Type B pancreatic cell (in vitro differentiated cells): ENCODE measurements at regions not wholly inside any gene's neighbourhood (a gene's known extent, or its start where the extent isn't known, plus 50 kb on each side); places are given as distances from the start of the nearest gene placed in this dataset.
A peak's percentile ranks its signal among the peaks of the same experiment; 100 is the strongest.

ENCODE experiments used
- DNase-seq: peaks from one replicate; pipeline ENCODE4 v3.0.0; 2021; ENCODE audit warnings: mixed read lengths; ENCODE audit not compliant: unreplicated experiment; ENCODE audit errors: extremely low spot score
- H3K27ac Mint-ChIP-seq: 2 replicates; pipeline ENCODE4 v1.8.0; 2021; ENCODE audit warnings: mild to moderate bottlenecking, mixed read lengths
- H3K27me3 Mint-ChIP-seq: 2 replicates; pipeline ENCODE4 v1.8.0; 2021; ENCODE audit warnings: mixed read lengths
- H3K36me3 Mint-ChIP-seq: 2 replicates; pipeline ENCODE4 v1.8.0; 2021; ENCODE audit warnings: mixed read lengths
- H3K4me1 Mint-ChIP-seq: one replicate; pipeline ENCODE4 v1.8.0; 2021; ENCODE audit warnings: mixed read lengths; ENCODE audit not compliant: unreplicated experiment
- H3K4me3 Mint-ChIP-seq: 2 replicates; pipeline ENCODE4 v1.8.0; 2021; ENCODE audit warnings: mild to moderate bottlenecking, mixed read lengths
- H3K9me3 Mint-ChIP-seq: 2 replicates; pipeline ENCODE4 v1.8.0; 2021; ENCODE audit warnings: mixed read lengths
- TF ChIP-seq, protein P1 (sequence below): fragments of 200-600 bp; sonication (generic); conservative IDR thresholded peaks from 2 replicates; pipeline ENCODE4 v1.5.0; 2021; ENCODE audit warnings: antibody characterized with exemption, mild to moderate bottlenecking

DNA sequence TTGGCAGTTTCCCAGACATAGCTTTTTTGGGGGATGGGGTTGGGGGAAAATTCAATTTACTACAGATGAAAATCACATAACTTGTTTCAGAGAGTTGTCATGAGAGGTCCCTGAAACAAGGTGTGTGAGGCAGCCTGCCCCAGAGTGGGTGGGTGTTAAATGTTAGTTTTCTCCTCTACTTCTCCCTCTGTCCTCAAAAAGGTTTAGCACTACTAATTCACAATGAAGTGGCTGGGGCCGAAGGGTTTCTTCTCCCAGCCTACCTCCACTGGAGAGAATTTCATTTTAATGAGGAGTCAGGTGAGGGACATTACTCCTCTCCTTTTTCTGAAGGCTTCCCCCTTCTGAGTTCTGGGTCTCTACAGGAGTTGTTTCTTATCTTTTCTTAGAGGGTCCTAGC lies 103.3 kb downstream of the C1orf94 start:
- Mint-ChIP-seq H3K27me3 (peaks cover 41% of the 10 kb centered on the region), H3K36me3 (no peaks in the 10 kb centered on the region), H3K27ac (no peak overlapping the region), H3K4me1 (no peaks in the 10 kb centered on the region), H3K9me3 (peaks cover 5% of the 10 kb centered on the region), H3K4me3 (no peak overlapping the region)
- DNase-seq: no peak
- TF ChIP-seq, protein P1, sequence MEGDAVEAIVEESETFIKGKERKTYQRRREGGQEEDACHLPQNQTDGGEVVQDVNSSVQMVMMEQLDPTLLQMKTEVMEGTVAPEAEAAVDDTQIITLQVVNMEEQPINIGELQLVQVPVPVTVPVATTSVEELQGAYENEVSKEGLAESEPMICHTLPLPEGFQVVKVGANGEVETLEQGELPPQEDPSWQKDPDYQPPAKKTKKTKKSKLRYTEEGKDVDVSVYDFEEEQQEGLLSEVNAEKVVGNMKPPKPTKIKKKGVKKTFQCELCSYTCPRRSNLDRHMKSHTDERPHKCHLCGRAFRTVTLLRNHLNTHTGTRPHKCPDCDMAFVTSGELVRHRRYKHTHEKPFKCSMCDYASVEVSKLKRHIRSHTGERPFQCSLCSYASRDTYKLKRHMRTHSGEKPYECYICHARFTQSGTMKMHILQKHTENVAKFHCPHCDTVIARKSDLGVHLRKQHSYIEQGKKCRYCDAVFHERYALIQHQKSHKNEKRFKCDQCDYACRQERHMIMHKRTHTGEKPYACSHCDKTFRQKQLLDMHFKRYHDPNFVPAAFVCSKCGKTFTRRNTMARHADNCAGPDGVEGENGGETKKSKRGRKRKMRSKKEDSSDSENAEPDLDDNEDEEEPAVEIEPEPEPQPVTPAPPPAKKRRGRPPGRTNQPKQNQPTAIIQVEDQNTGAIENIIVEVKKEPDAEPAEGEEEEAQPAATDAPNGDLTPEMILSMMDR: no peak

DNA sequence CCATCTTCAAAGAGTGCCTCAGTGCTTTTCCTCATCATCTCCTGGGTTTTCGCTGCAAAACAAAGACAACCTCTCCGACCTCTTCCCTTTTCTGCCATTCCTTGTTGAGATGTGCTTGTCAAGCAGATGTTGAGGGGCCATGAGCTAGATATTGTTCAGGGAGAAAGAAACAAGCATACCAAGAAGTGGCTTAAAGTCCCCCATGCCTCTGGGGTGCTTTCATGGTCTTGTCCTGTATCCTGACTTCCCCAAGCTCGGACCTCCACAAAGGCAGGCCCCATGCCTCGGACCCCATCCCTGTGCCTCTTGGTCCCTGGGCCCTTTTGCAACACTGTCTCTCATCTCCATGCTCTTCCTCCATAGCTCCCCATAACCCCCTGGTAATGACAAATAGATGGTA lies 103.8 kb downstream of the C1orf94 start:
- no peak overlapping the region for H3K4me3 Mint-ChIP-seq

DNA sequence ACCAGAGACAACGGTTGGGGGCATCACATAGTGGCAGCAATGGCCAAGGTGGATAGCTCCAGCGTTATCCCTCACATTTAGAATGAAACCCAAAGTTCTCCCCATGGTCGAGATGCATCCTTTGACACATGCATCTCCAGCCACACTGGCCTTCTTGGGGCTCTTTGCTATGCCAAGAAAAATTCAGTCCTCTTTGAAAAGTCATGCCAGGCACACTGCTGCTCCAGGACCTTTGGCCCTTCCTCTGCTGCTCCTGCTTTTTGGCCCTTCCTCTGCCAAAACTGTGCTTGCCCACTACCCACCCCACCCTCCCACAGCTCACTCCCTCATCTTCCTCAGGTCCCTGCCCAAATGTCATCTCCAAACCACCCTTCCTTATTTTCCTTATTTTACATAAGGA lies 106.4 kb downstream of the C1orf94 start:
- Mint-ChIP-seq H3K4me3 (no peak overlapping the region), H3K36me3 (no peaks in the 10 kb centered on the region), H3K27ac (no peak overlapping the region), H3K4me1 (no peaks in the 10 kb centered on the region), H3K9me3 (peaks cover 5% of the 10 kb centered on the region), H3K27me3 (peaks cover 42% of the 10 kb centered on the region)
- TF ChIP-seq, protein P1: no peak
- DNase-seq: no peak

More for the DNA sequence above, 103.8 kb downstream of the C1orf94 start:
- no peaks in the 10 kb centered on the region for H3K4me1 Mint-ChIP-seq
- no peak for DNase-seq
- no peak overlapping the region for H3K27ac Mint-ChIP-seq
- H3K36me3 Mint-ChIP-seq: no peaks in the 10 kb centered on the region
- H3K27me3 Mint-ChIP-seq: peaks cover 42% of the 10 kb centered on the region
- TF ChIP-seq, protein P1: no peak
- H3K9me3 Mint-ChIP-seq: peaks cover 5% of the 10 kb centered on the region

- peaks cover 28% of the 10 kb centered on the region for H3K27me3 Mint-ChIP-seq
- no peak overlapping the region for H3K27ac Mint-ChIP-seq
- H3K9me3 Mint-ChIP-seq: peaks cover 5% of the 10 kb centered on the region
- no peaks in the 10 kb centered on the region for H3K4me1 Mint-ChIP-seq
- H3K4me3 Mint-ChIP-seq: no peak overlapping the region
- no peak for DNase-seq
- TF ChIP-seq, protein P1: no peak
- no peaks in the 10 kb centered on the region for H3K36me3 Mint-ChIP-seq
Measured at GRCh38 chr1:34286511-34286910, 109.8 kb downstream of the C1orf94 start.

DNA sequence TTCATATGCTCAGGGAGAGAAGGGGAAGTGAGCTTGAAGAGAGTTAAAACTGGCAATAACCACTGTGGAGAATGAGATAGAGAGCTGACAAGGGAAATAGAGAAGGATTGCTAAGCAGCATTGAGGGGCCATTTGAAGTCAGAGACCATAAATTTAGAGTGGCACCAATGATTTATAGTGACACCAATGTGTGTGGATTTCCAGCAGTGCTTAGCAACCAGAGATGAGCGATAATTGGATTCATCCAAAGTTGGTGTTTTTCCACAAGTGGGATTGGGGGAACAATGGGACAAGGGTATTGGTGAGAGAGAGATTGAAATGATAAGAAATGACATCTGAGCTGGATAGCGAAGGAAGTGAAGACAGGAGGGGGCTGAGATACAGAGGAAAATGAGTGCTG lies 114.1 kb downstream of the C1orf94 start:
- Mint-ChIP-seq H3K9me3 (no peaks in the 10 kb centered on the region), H3K4me3 (no peak overlapping the region), H3K27me3 (peaks cover 17% of the 10 kb centered on the region), H3K4me1 (no peaks in the 10 kb centered on the region), H3K27ac (no peak overlapping the region), H3K36me3 (no peaks in the 10 kb centered on the region)
- no peak for DNase-seq
- TF ChIP-seq, protein P1: no peak

DNA sequence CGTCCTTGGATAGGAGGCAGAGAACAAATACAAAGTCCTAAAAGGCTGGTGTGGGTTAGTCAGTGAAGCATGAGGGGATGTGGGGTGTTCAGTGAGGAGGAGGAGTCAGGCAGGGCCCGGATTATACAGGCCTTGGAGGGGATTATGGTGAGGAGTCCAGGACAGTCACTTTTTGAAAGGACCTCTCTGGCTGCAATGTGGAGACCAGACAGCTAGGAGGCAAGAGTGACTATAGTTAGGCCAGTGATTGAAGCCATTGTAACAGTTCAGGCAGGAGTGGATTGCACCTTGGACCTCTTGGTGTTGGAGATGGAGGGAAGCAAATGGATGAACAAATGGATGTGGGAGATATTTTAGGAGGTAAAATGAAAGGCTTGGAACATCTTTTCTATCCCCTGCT lies 115.8 kb downstream of the C1orf94 start:
- H3K36me3 Mint-ChIP-seq: no peaks in the 10 kb centered on the region
- TF ChIP-seq, protein P1: peak; percentile 23
- H3K4me3 Mint-ChIP-seq: no peak overlapping the region

More for the DNA sequence above, 115.8 kb downstream of the C1orf94 start:
- no peaks in the 10 kb centered on the region for H3K9me3 Mint-ChIP-seq
- no peak for DNase-seq
- H3K4me1 Mint-ChIP-seq: no peaks in the 10 kb centered on the region
- peaks cover 17% of the 10 kb centered on the region for H3K27me3 Mint-ChIP-seq
- H3K27ac Mint-ChIP-seq: no peak overlapping the region
